ENCODE measurements at regions not wholly inside any gene's neighbourhood (a gene's known extent, or its start where the extent isn't known, plus 50 kb on each side); places are given as distances from the start of the nearest gene placed in this dataset.

- Histone ChIP-seq H3K27ac (ENCODE audit: low read depth, low read length) (no peak overlapping the region), H3K36me3 (ENCODE audit: insufficient read depth, low read length) (no peaks in the 10 kb centered on the region), H3K4me1 (ENCODE audit: control insufficient read depth, insufficient read depth, low read length, unreplicated experiment) (no peaks in the 10 kb centered on the region), H3K4me3 (ENCODE audit: low read depth, low read length) (no peak overlapping the region), H3K27me3 (ENCODE audit: insufficient read depth, low read length) (peaks cover 29% of the 10 kb centered on the region; the same call in 1 of the 2 replicates), H3K79me2 (ENCODE audit: control insufficient read depth, insufficient read depth, low read length, unreplicated experiment) (no peaks in the 10 kb centered on the region), H2AFZ (ENCODE audit: low read length, unreplicated experiment) (no peak overlapping the region)
These were observed 318.9 kb upstream of the GATB start for GRCh38 chr4:152079543-152080293.

- H3K79me2 ChIP-seq (ENCODE audit: control insufficient read depth, insufficient read depth, low read length, unreplicated experiment) = no peaks in the 10 kb centered on the region
- no peaks in the 10 kb centered on the region for H3K4me1 ChIP-seq (ENCODE audit: control insufficient read depth, insufficient read depth, low read length, unreplicated experiment)
- no peak overlapping the region for H2AFZ ChIP-seq (ENCODE audit: low read length, unreplicated experiment)
- H3K27ac ChIP-seq (ENCODE audit: low read depth, low read length) = no peak overlapping the region
- peaks cover 25% of the 10 kb centered on the region; the same call in 1 of the 2 replicates for H3K27me3 ChIP-seq (ENCODE audit: insufficient read depth, low read length)
- no peak overlapping the region for H3K4me3 ChIP-seq (ENCODE audit: low read depth, low read length)
- H3K36me3 ChIP-seq (ENCODE audit: insufficient read depth, low read length) = no peaks in the 10 kb centered on the region
These were observed 318.3 kb upstream of the GATB start for GRCh38 chr4:152079079-152079478.

- no peaks in the 10 kb centered on the region for H3K4me1 ChIP-seq (ENCODE audit: control insufficient read depth, insufficient read depth, low read length, unreplicated experiment)
- no peak overlapping the region for H3K4me3 ChIP-seq (ENCODE audit: low read depth, low read length)
- no peak overlapping the region for H3K27ac ChIP-seq (ENCODE audit: low read depth, low read length)
These were observed 316.8 kb upstream of the GATB start for GRCh38 chr4:152077582-152077981.

GRCh38 chr4:152075253-152075928, 314.6 kb upstream of the GATB start:
- Histone ChIP-seq H3K27ac (ENCODE audit: low read depth, low read length) (no peak overlapping the region), H2AFZ (ENCODE audit: low read length, unreplicated experiment) (no peak overlapping the region), H3K4me3 (ENCODE audit: low read depth, low read length) (no peak overlapping the region), H3K27me3 (ENCODE audit: insufficient read depth, low read length) (peaks cover 25% of the 10 kb centered on the region; the same call in 1 of the 2 replicates), H3K79me2 (ENCODE audit: control insufficient read depth, insufficient read depth, low read length, unreplicated experiment) (no peaks in the 10 kb centered on the region), H3K36me3 (ENCODE audit: insufficient read depth, low read length) (no peaks in the 10 kb centered on the region), H3K4me1 (ENCODE audit: control insufficient read depth, insufficient read depth, low read length, unreplicated experiment) (no peaks in the 10 kb centered on the region)

More at GRCh38 chr4:152077582-152077981, 316.8 kb upstream of the GATB start:
- Histone ChIP-seq H2AFZ (ENCODE audit: low read length, unreplicated experiment) (no peak overlapping the region), H3K36me3 (ENCODE audit: insufficient read depth, low read length) (no peaks in the 10 kb centered on the region), H3K79me2 (ENCODE audit: control insufficient read depth, insufficient read depth, low read length, unreplicated experiment) (no peaks in the 10 kb centered on the region), H3K27me3 (ENCODE audit: insufficient read depth, low read length) (peaks cover 25% of the 10 kb centered on the region; the same call in 1 of the 2 replicates)

GRCh38 chr4:152074573-152074972, 313.8 kb upstream of the GATB start:
- H3K79me2 ChIP-seq (ENCODE audit: control insufficient read depth, insufficient read depth, low read length, unreplicated experiment) = no peaks in the 10 kb centered on the region
- H3K4me3 ChIP-seq (ENCODE audit: low read depth, low read length) = no peak overlapping the region
- peaks cover 25% of the 10 kb centered on the region; the same call in 1 of the 2 replicates for H3K27me3 ChIP-seq (ENCODE audit: insufficient read depth, low read length)
- no peaks in the 10 kb centered on the region for H3K4me1 ChIP-seq (ENCODE audit: control insufficient read depth, insufficient read depth, low read length, unreplicated experiment)
- no peaks in the 10 kb centered on the region for H3K36me3 ChIP-seq (ENCODE audit: insufficient read depth, low read length)
- no peak overlapping the region for H2AFZ ChIP-seq (ENCODE audit: low read length, unreplicated experiment)
- H3K27ac ChIP-seq (ENCODE audit: low read depth, low read length) = no peak overlapping the region

GRCh38 chr4:152074088-152074437, 313.3 kb upstream of the GATB start:
- Histone ChIP-seq H3K4me3 (ENCODE audit: low read depth, low read length) (no peak overlapping the region), H3K36me3 (ENCODE audit: insufficient read depth, low read length) (no peaks in the 10 kb centered on the region), H3K27me3 (ENCODE audit: insufficient read depth, low read length) (peaks cover 25% of the 10 kb centered on the region; the same call in 1 of the 2 replicates), H3K79me2 (ENCODE audit: control insufficient read depth, insufficient read depth, low read length, unreplicated experiment) (no peaks in the 10 kb centered on the region), H3K4me1 (ENCODE audit: control insufficient read depth, insufficient read depth, low read length, unreplicated experiment) (no peaks in the 10 kb centered on the region), H3K27ac (ENCODE audit: low read depth, low read length) (no peak overlapping the region), H2AFZ (ENCODE audit: low read length, unreplicated experiment) (no peak overlapping the region)

GRCh38 chr4:152073351-152074087, 312.7 kb upstream of the GATB start:
- Histone ChIP-seq H2AFZ (ENCODE audit: low read length, unreplicated experiment) (no peak overlapping the region), H3K79me2 (ENCODE audit: control insufficient read depth, insufficient read depth, low read length, unreplicated experiment) (no peaks in the 10 kb centered on the region), H3K4me3 (ENCODE audit: low read depth, low read length) (no peak overlapping the region), H3K27ac (ENCODE audit: low read depth, low read length) (no peak overlapping the region), H3K27me3 (ENCODE audit: insufficient read depth, low read length) (peaks cover 25% of the 10 kb centered on the region; the same call in 1 of the 2 replicates), H3K36me3 (ENCODE audit: insufficient read depth, low read length) (no peaks in the 10 kb centered on the region), H3K4me1 (ENCODE audit: control insufficient read depth, insufficient read depth, low read length, unreplicated experiment) (no peaks in the 10 kb centered on the region)

- Histone ChIP-seq H3K4me1 (ENCODE audit: control insufficient read depth, insufficient read depth, low read length, unreplicated experiment) (no peaks in the 10 kb centered on the region), H3K36me3 (ENCODE audit: insufficient read depth, low read length) (no peaks in the 10 kb centered on the region), H3K27me3 (ENCODE audit: insufficient read depth, low read length) (peaks cover 25% of the 10 kb centered on the region; the same call in 1 of the 2 replicates), H3K79me2 (ENCODE audit: control insufficient read depth, insufficient read depth, low read length, unreplicated experiment) (no peaks in the 10 kb centered on the region), H3K27ac (ENCODE audit: low read depth, low read length) (no peak overlapping the region), H3K4me3 (ENCODE audit: low read depth, low read length) (no peak overlapping the region), H2AFZ (ENCODE audit: low read length, unreplicated experiment) (no peak overlapping the region)
These were observed 312.1 kb upstream of the GATB start for GRCh38 chr4:152072906-152073305.

GRCh38 chr4:152072001-152072485, 311.2 kb upstream of the GATB start:
- Histone ChIP-seq H3K79me2 (ENCODE audit: control insufficient read depth, insufficient read depth, low read length, unreplicated experiment) (no peaks in the 10 kb centered on the region), H3K27me3 (ENCODE audit: insufficient read depth, low read length) (peaks cover 20% of the 10 kb centered on the region; the same call in 1 of the 2 replicates), H2AFZ (ENCODE audit: low read length, unreplicated experiment) (no peak overlapping the region), H3K27ac (ENCODE audit: low read depth, low read length) (no peak overlapping the region), H3K4me3 (ENCODE audit: low read depth, low read length) (no peak overlapping the region), H3K4me1 (ENCODE audit: control insufficient read depth, insufficient read depth, low read length, unreplicated experiment) (no peaks in the 10 kb centered on the region), H3K36me3 (ENCODE audit: insufficient read depth, low read length) (no peaks in the 10 kb centered on the region)

GRCh38 chr4:152070854-152071253, 310.0 kb upstream of the GATB start:
- Histone ChIP-seq H3K79me2 (ENCODE audit: control insufficient read depth, insufficient read depth, low read length, unreplicated experiment) (no peaks in the 10 kb centered on the region), H2AFZ (ENCODE audit: low read length, unreplicated experiment) (no peak overlapping the region), H3K27me3 (ENCODE audit: insufficient read depth, low read length) (peaks cover 15% of the 10 kb centered on the region; the same call in 1 of the 2 replicates), H3K36me3 (ENCODE audit: insufficient read depth, low read length) (no peaks in the 10 kb centered on the region), H3K27ac (ENCODE audit: low read depth, low read length) (no peak overlapping the region), H3K4me1 (ENCODE audit: control insufficient read depth, insufficient read depth, low read length, unreplicated experiment) (no peaks in the 10 kb centered on the region), H3K4me3 (ENCODE audit: low read depth, low read length) (no peak overlapping the region)
